SK-N-SH (cell line): ENCODE measurements at regions not wholly inside any gene's neighbourhood (a gene's known extent, or its start where the extent isn't known, plus 50 kb on each side); places are given as distances from the start of the nearest gene placed in this dataset.

Experiments
- CTCF ChIA-PET: fragments of 300-600, 350-600 bp; formaldehyde crosslinking; extraction: SDS; loops from one replicate; lab custom pipeline; 2021; lab: Yijun Ruan, JAX
- POLR2A ChIA-PET: fragments of 350-600 bp; sonication (Branson Sonifier 250); formaldehyde crosslinking; extraction: SDS; loops from one replicate; lab custom pipeline; 2020; ENCODE audit warnings: antibody characterized with exemption, inconsistent platforms; lab: Yijun Ruan, JAX
- DNase-seq: peaks from one replicate; pipeline ENCODE4 v3.0.0; 2012
- H2AFZ ChIP-seq: fragments of 200-600 bp; sonication (generic); 2 replicates; pipeline ENCODE4 v1.8.1; 2016; ENCODE audit warnings: antibody characterized with exemption, mild to moderate bottlenecking, low read depth
- H3F3A ChIP-seq: fragments of 200-600 bp; sonication (generic); replicated peaks from 2 replicates; pipeline ENCODE3; 2016; ENCODE audit warnings: antibody characterized with exemption, mild to moderate bottlenecking; ENCODE audit not compliant: insufficient read depth
- H3K27ac ChIP-seq, 2 experiments: fragments of 200-500 bp in 1 of 2; fragments of 200-600 bp in 1 of 2; sonication (Bioruptor generic) in 1 of 2; sonication (generic), shearing (Covaris generic) in 1 of 2; 2 replicates each; pipeline versions ENCODE4 v1.5.1 to v1.6.1; 2014 to 2016; ENCODE audit warnings: low read depth in 2 of 2, inconsistent platforms in 1 of 2, low read length in 1 of 2, mild to moderate bottlenecking in 1 of 2, mixed read lengths in 1 of 2
- H3K27me3 ChIP-seq: fragments of 200-600 bp; sonication (generic), shearing (Covaris generic); 2 replicates; pipeline ENCODE4 v1.6.1; 2016; ENCODE audit warnings: mixed run types; ENCODE audit not compliant: insufficient read depth
- H3K36me3 ChIP-seq, 2 experiments: fragments of 200-500 bp in 1 of 2; fragments of 200-600 bp in 1 of 2; sonication (Bioruptor generic) in 1 of 2; sonication (generic) in 1 of 2; replicated peaks in 1 of 2; 2 replicates each; pipeline versions ENCODE3 to v1.5.1; 2014 to 2016; ENCODE audit warnings: low read length in 1 of 2, mild to moderate bottlenecking in 1 of 2; ENCODE audit not compliant: insufficient read depth in 2 of 2, control insufficient read depth in 1 of 2
- H3K4me1 ChIP-seq, 2 experiments: fragments of 200-500 bp in 1 of 2; fragments of 200-600 bp in 1 of 2; sonication (Bioruptor generic) in 1 of 2; sonication (generic), shearing (Covaris generic) in 1 of 2; 2 replicates each; pipeline versions ENCODE4 v1.5.1 to v1.6.1; 2014 to 2016; ENCODE audit warnings: low read depth in 1 of 2, low read length in 1 of 2, mixed run types in 1 of 2; ENCODE audit not compliant: insufficient read depth in 2 of 2, control insufficient read depth in 1 of 2
- H3K4me2 ChIP-seq: fragments of 200-600 bp; sonication (generic), shearing (Covaris generic); 2 replicates; pipeline ENCODE4 v1.6.1; 2017; ENCODE audit warnings: mixed run types
- H3K4me3 ChIP-seq, 2 experiments: fragments of 200-500 bp in 1 of 2; fragments of 200-600 bp in 1 of 2; sonication (Bioruptor generic) in 1 of 2; sonication (generic), shearing (Covaris generic) in 1 of 2; 2 replicates each; pipeline versions ENCODE4 v1.5.1 to v1.8.1; 2014 to 2016; ENCODE audit warnings: low read depth in 2 of 2, inconsistent platforms in 1 of 2, low read length in 1 of 2, mild to moderate bottlenecking in 1 of 2, mixed read lengths in 1 of 2, moderate library complexity in 1 of 2
- H3K79me2 ChIP-seq: fragments of 200-600 bp; sonication (generic); 2 replicates; pipeline ENCODE4 v1.8.1; 2017; ENCODE audit warnings: mild to moderate bottlenecking; ENCODE audit not compliant: insufficient read depth
- H3K9ac ChIP-seq: fragments of 200-600 bp; sonication (generic); 2 replicates; pipeline ENCODE4 v1.6.1; 2017; ENCODE audit warnings: mixed run types
- H3K9me2 ChIP-seq: fragments of 200-600 bp; sonication (generic); 2 replicates; pipeline ENCODE4 v1.6.1; 2017; ENCODE audit warnings: mixed run types
- H3K9me3 ChIP-seq: fragments of 200-600 bp; sonication (generic); 2 replicates; pipeline ENCODE4 v1.6.1; 2017; ENCODE audit warnings: mixed run types, mild to moderate bottlenecking, moderate library complexity
- H4K20me1 ChIP-seq: fragments of 200-600 bp; sonication (generic); 2 replicates; pipeline ENCODE4 v1.6.1; 2017; ENCODE audit warnings: mild to moderate bottlenecking, mixed run types; ENCODE audit not compliant: insufficient read depth
- ELF1 ChIP-seq: IDR thresholded peaks from 2 replicates; pipeline ENCODE4 v1.4.0; 2012
- EZH2phosphoT487 ChIP-seq: fragments of 200-600 bp; sonication (generic); IDR thresholded peaks from 2 replicates; pipeline ENCODE4 v1.6.1; 2017; ENCODE audit warnings: low read depth, mixed run types, mild to moderate bottlenecking, antibody characterized with exemption, moderate library complexity, borderline replicate concordance
- FOXJ3 ChIP-seq: sonication (generic); formaldehyde crosslinking; IDR thresholded peaks from 2 replicates; pipeline ENCODE4 v1.5.1; 2020; ENCODE audit warnings: mild to moderate bottlenecking, missing genetic modification reagents
- JUND ChIP-seq: IDR thresholded peaks from 2 replicates; pipeline ENCODE4 v1.4.0; 2012
- NFIC ChIP-seq: IDR thresholded peaks from 2 replicates; pipeline ENCODE4 v1.4.0; 2012; ENCODE audit warnings: borderline replicate concordance
- NRF1 ChIP-seq: IDR thresholded peaks from 2 replicates; pipeline ENCODE4 v1.6.1; 2012; ENCODE audit warnings: low read depth, mild to moderate bottlenecking, low read length
- PBX3 ChIP-seq: IDR thresholded peaks from 2 replicates; pipeline ENCODE4; 2012
- RCOR1 ChIP-seq: fragments of 150-350 bp; IDR thresholded peaks from 2 replicates; pipeline ENCODE4 v1.6.1; 2017; ENCODE audit warnings: antibody characterized with exemption, low read length
- REST ChIP-seq: IDR thresholded peaks from 2 replicates; pipeline ENCODE4 v1.6.1; 2012; ENCODE audit warnings: mild to moderate bottlenecking, low read depth, low read length, moderate library complexity
- RXRA ChIP-seq: IDR thresholded peaks from 2 replicates; pipeline ENCODE4 v1.4.0; 2012; ENCODE audit warnings: low read depth, mild to moderate bottlenecking, borderline replicate concordance
- TAF1 ChIP-seq: IDR thresholded peaks from 2 replicates; pipeline ENCODE4 v1.6.1; 2012; ENCODE audit warnings: low read depth, mild to moderate bottlenecking, low read length, moderate library complexity, borderline replicate concordance
- TCF12 ChIP-seq: IDR thresholded peaks from 2 replicates; pipeline ENCODE4 v1.4.0; 2012
- YY1 ChIP-seq: IDR thresholded peaks from 2 replicates; pipeline ENCODE4 v1.4.0; 2012; ENCODE audit warnings: low read depth, mild to moderate bottlenecking
- WGBS: methylation state at CpG from one replicate; pipeline ENCODE4 v1.1.6; 2017; ENCODE audit warnings: low lambda C conversion rate; 5-methylcytosine and 5-hydroxymethylcytosine counted together

- Histone ChIP-seq H2AFZ (no peak overlapping the region), H3F3A (no peaks in the 10 kb centered on the region), H3K9me3 (peaks cover 9% of the 10 kb centered on the region), H3K9me2 (no peaks in the 10 kb centered on the region), H4K20me1 (no peaks in the 10 kb centered on the region)
- CTCF ChIA-PET = interaction anchor here (1.4 kb wide), 1 partner anchor 9 kb away, joined by 4 read pairs; no protein-coding TSS in a partner anchor
- POLR2A ChIA-PET = no interaction called here
- no peak for DNase-seq
- TF ChIP-seq TCF12 (peak; percentile 77), ELF1 (no peak), EZH2phosphoT487 (no peak), JUND (peak; percentile 29), PBX3 (peak; percentile 83), NFIC (peak; percentile 30; the same call in 1 of the 2 replicates)
- TF ChIP-seq, all 33 proteins: peak for 4
- WGBS = 63% methylated on average over 1 of the region's 1 CpG
- Histone ChIP-seq H3K4me2 (no peak overlapping the region), H3K79me2 (no peaks in the 10 kb centered on the region), H3K4me3 (no peak overlapping the region), H3K27ac (no peak overlapping the region), H3K4me1 (no peaks in the 10 kb centered on the region), H3K27me3 (no peaks in the 10 kb centered on the region), H3K9ac (no peak overlapping the region), H3K36me3 (peaks cover 0 to 4% of the 10 kb centered on the region in 2 experiments)
Observed at GRCh38 chr2:19195661-19196060, 162.8 kb downstream of the OSR1 start.

- ChIA-PET CTCF (interaction anchor here (1.0 kb wide), 1 partner anchor 669 kb away, joined by 3 read pairs; no protein-coding TSS in a partner anchor), POLR2A (no interaction called here)
- Histone ChIP-seq H3K4me1 (peaks cover 5 to 16% of the 10 kb centered on the region in 2 experiments; a peak in 3 of 4 replicates), H4K20me1 (no peaks in the 10 kb centered on the region), H3K4me2 (no peak overlapping the region), H3K36me3 (no peaks in the 10 kb centered on the region), H3K9ac (no peak overlapping the region), H2AFZ (no peak overlapping the region), H3F3A (peaks cover 7% of the 10 kb centered on the region), H3K27ac (no peak overlapping the region), H3K79me2 (no peaks in the 10 kb centered on the region), H3K4me3 (no peak overlapping the region), H3K9me2 (no peaks in the 10 kb centered on the region), H3K9me3 (no peaks in the 10 kb centered on the region), H3K27me3 (no peaks in the 10 kb centered on the region)
- TF ChIP-seq EZH2phosphoT487 = no peak
- TF ChIP-seq RXRA = no peak
- no peak for TF ChIP-seq YY1
- TF ChIP-seq JUND = no peak
- no peak for TF ChIP-seq FOXJ3 (CRISPR knock-in tag)
- TF ChIP-seq RCOR1 = no peak
- TF ChIP-seq NRF1 = no peak
- no peak for TF ChIP-seq ELF1
- TF ChIP-seq TAF1 = no peak
- TF ChIP-seq REST = no peak
- DNase-seq = no peak
- WGBS = 95% methylated on average over 1 of the region's 1 CpG
Observed at GRCh38 chr2:19189391-19189790, 169.0 kb downstream of the OSR1 start.
